ENCODE measurements at regions not wholly inside any gene's neighbourhood (a gene's known extent, or its start where the extent isn't known, plus 50 kb on each side); places are given as distances from the start of the nearest gene placed in this dataset.

DNA sequence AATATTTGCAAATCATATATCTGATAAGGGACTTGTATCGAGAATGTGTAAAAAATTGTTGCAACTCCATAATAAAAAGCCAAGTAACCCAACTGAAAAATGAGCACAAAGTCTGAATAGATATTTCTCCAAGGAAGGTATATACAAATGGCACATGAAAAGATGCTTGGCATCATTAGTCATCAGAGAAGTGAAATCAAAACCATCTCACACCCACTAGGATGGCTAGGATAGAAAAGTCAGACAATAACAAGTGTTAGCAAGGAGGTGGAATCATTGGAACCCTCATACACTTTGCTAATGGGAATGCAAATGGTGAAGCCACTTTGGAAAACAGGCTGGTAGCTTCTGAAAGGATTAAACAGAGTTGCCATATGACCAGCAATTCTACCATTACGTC is 182.7 kb downstream of the ERCC6L2 start:
- TF ChIP-seq, protein P1, sequence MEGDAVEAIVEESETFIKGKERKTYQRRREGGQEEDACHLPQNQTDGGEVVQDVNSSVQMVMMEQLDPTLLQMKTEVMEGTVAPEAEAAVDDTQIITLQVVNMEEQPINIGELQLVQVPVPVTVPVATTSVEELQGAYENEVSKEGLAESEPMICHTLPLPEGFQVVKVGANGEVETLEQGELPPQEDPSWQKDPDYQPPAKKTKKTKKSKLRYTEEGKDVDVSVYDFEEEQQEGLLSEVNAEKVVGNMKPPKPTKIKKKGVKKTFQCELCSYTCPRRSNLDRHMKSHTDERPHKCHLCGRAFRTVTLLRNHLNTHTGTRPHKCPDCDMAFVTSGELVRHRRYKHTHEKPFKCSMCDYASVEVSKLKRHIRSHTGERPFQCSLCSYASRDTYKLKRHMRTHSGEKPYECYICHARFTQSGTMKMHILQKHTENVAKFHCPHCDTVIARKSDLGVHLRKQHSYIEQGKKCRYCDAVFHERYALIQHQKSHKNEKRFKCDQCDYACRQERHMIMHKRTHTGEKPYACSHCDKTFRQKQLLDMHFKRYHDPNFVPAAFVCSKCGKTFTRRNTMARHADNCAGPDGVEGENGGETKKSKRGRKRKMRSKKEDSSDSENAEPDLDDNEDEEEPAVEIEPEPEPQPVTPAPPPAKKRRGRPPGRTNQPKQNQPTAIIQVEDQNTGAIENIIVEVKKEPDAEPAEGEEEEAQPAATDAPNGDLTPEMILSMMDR (conservative IDR thresholded peaks at IDR 0.05 in 1 of 2, IDR thresholded peaks at IDR 0.05 in 1 of 2; ENCODE audit: low read depth in 1 of 2, low read length in 2 of 2): no peak
- no peak for TF ChIP-seq EZH2 (IDR thresholded peaks at IDR 0.05; ENCODE audit: low read length, missing control alignments)
